ENCODE measurements at regions not wholly inside any gene's neighbourhood (a gene's known extent, or its start where the extent isn't known, plus 50 kb on each side); places are given as distances from the start of the nearest gene placed in this dataset.

GRCh38 chr12:107873223-107873622 lies 98.7 kb downstream of the ASCL4 start:
- no peak overlapping the region for H3K9ac ChIP-seq (ENCODE audit: low read length)
- ChIA-PET POLR2A (no interaction called here), CTCF (no interaction called here)
- H3K27me3 ChIP-seq (replicated peaks in 1 of 4; ENCODE audit: control extremely low read depth in 1 of 4, control insufficient read depth in 3 of 4, insufficient read depth in 4 of 4, low read length in 3 of 4) = peaks cover 0 to 12% (median 0%) of the 10 kb centered on the region in 4 experiments
- H2AFZ ChIP-seq (ENCODE audit: insufficient read depth, low read depth, low read length, poor library complexity, severe bottlenecking) = no peak overlapping the region
- DNase-seq (no peak), ATAC-seq (ENCODE audit: low read depth) (no peak)
- TF ChIP-seq CTCF (IDR thresholded peaks at IDR 0.05) (no peak), EZH2 (IDR thresholded peaks at IDR 0.05; ENCODE audit: borderline replicate concordance, insufficient read depth, low read depth, low read length, poor library complexity, severe bottlenecking) (no peak)
- H3K27ac Mint-ChIP-seq = no peak overlapping the region
- no peak overlapping the region for H3K4me2 ChIP-seq (replicated peaks; ENCODE audit: low read depth, low read length, poor library complexity, severe bottlenecking)
- WGBS (ENCODE audit: insufficient coverage) = 73% methylated on average over 10 of the region's 14 CpGs
- H3K27ac ChIP-seq (ENCODE audit: low read length in 2 of 2) = no peak overlapping the region
- H3K4me1 Mint-ChIP-seq = peaks cover 2% of the 10 kb centered on the region
- peaks cover 26% of the 10 kb centered on the region for H3K27me3 Mint-ChIP-seq
- intact Hi-C loops (cut with micrococcal nuclease) = no loop called here
- no peak overlapping the region for H3K4me3 ChIP-seq (ENCODE audit: control extremely low read depth in 1 of 5, extremely low read depth in 1 of 5, insufficient read depth in 1 of 5, low read depth in 2 of 5, low read length in 4 of 5)
- no peaks in the 10 kb centered on the region for H3K9me3 Mint-ChIP-seq (ENCODE audit: insufficient read depth)
- no peaks in the 10 kb centered on the region for H4K20me1 ChIP-seq (ENCODE audit: control insufficient read depth, insufficient read depth, low read length, poor library complexity, severe bottlenecking)
- no peaks in the 10 kb centered on the region for H3K36me3 ChIP-seq (replicated peaks in 1 of 2; ENCODE audit: control extremely low read depth in 1 of 2, control insufficient read depth in 1 of 2, extremely low read depth in 1 of 2, insufficient read depth in 2 of 2, low read length in 1 of 2)
- H3K9me3 ChIP-seq (ENCODE audit: control extremely low read depth in 1 of 3, control insufficient read depth in 2 of 3, insufficient read depth in 1 of 3, low read length in 2 of 3) = no peaks in the 10 kb centered on the region
- no peaks in the 10 kb centered on the region for H3K4me1 ChIP-seq (ENCODE audit: control insufficient read depth in 2 of 2, insufficient read depth in 2 of 2, low read length in 2 of 2)
- H3K79me2 ChIP-seq (ENCODE audit: control insufficient read depth, insufficient read depth, low read length) = no peaks in the 10 kb centered on the region
- no peak overlapping the region for H3K4me3 Mint-ChIP-seq

- no peak for DNase-seq
- Histone ChIP-seq H3K27ac (ENCODE audit: low read length in 2 of 2) (no peak overlapping the region), H3K36me3 (replicated peaks in 1 of 2; ENCODE audit: control extremely low read depth in 1 of 2, control insufficient read depth in 1 of 2, extremely low read depth in 1 of 2, insufficient read depth in 2 of 2, low read length in 1 of 2) (no peaks in the 10 kb centered on the region), H3K9me3 (ENCODE audit: control extremely low read depth in 1 of 3, control insufficient read depth in 2 of 3, insufficient read depth in 1 of 3, low read length in 2 of 3) (no peaks in the 10 kb centered on the region), H3K4me2 (replicated peaks; ENCODE audit: low read depth, low read length, poor library complexity, severe bottlenecking) (no peak overlapping the region), H2AFZ (ENCODE audit: insufficient read depth, low read depth, low read length, poor library complexity, severe bottlenecking) (no peak overlapping the region), H4K20me1 (ENCODE audit: control insufficient read depth, insufficient read depth, low read length, poor library complexity, severe bottlenecking) (no peaks in the 10 kb centered on the region), H3K27me3 (replicated peaks in 1 of 4; ENCODE audit: control extremely low read depth in 1 of 4, control insufficient read depth in 3 of 4, insufficient read depth in 4 of 4, low read length in 3 of 4) (peaks cover 0 to 12% (median 0%) of the 10 kb centered on the region in 4 experiments), H3K4me1 (ENCODE audit: control insufficient read depth in 2 of 2, insufficient read depth in 2 of 2, low read length in 2 of 2) (no peaks in the 10 kb centered on the region), H3K4me3 (ENCODE audit: control extremely low read depth in 1 of 5, extremely low read depth in 1 of 5, insufficient read depth in 1 of 5, low read depth in 2 of 5, low read length in 4 of 5) (no peak overlapping the region), H3K79me2 (ENCODE audit: control insufficient read depth, insufficient read depth, low read length) (no peaks in the 10 kb centered on the region), H3K9ac (ENCODE audit: low read length) (no peak overlapping the region)
- ATAC-seq (ENCODE audit: low read depth) = no peak
- TF ChIP-seq CTCF (IDR thresholded peaks at IDR 0.05) = no peak
- no peak for TF ChIP-seq EZH2 (IDR thresholded peaks at IDR 0.05; ENCODE audit: borderline replicate concordance, insufficient read depth, low read depth, low read length, poor library complexity, severe bottlenecking)
- Mint-ChIP-seq H3K4me1 (peaks cover 2% of the 10 kb centered on the region), H3K4me3 (no peak overlapping the region), H3K27ac (no peak overlapping the region), H3K27me3 (peaks cover 20% of the 10 kb centered on the region), H3K9me3 (ENCODE audit: insufficient read depth) (no peaks in the 10 kb centered on the region)
- 66% methylated on average over 5 of the region's 7 CpGs for WGBS (ENCODE audit: insufficient coverage)
- ChIA-PET POLR2A (no interaction called here), CTCF (no interaction called here)
- intact Hi-C loops (cut with micrococcal nuclease) = no loop called here
Measured at GRCh38 chr12:107875786-107876185, 101.3 kb downstream of the ASCL4 start.
